ENCODE measurements at regions not wholly inside any gene's neighbourhood (a gene's known extent, or its start where the extent isn't known, plus 50 kb on each side); places are given as distances from the start of the nearest gene placed in this dataset.
A peak's percentile ranks its signal among the peaks of the same experiment; 100 is the strongest.

DNA sequence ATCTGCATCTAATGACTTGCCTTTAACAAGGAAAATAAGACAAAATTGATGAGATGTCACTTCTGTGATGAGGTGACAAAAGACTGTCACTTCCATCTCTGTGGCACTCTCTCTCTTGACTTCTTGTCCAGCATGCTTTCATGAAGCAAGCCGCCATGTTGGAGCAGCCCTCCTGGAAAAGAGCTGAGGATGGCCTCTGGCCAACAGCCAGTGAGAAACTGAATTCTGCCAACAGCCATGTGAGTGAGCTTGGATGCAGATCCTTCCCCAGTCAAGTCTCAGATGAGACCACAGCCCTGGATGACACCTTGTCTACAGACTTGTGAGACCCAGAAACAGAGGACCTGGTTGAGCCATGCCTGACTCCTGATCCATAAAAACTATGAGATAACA lies 412.6 kb upstream of the SHH start:
- H3K27me3 ChIP-seq (ENCODE audit: control insufficient read depth, insufficient read depth, low read length): no peaks in the 10 kb centered on the region
- no peak for DNase-seq (ENCODE audit: low read depth)
- H3K4me3 ChIP-seq (ENCODE audit: low read depth, low read length): no peak overlapping the region
- H3K36me3 ChIP-seq (ENCODE audit: control insufficient read depth, insufficient read depth, low read length): no peaks in the 10 kb centered on the region
- TF ChIP-seq, protein P1, sequence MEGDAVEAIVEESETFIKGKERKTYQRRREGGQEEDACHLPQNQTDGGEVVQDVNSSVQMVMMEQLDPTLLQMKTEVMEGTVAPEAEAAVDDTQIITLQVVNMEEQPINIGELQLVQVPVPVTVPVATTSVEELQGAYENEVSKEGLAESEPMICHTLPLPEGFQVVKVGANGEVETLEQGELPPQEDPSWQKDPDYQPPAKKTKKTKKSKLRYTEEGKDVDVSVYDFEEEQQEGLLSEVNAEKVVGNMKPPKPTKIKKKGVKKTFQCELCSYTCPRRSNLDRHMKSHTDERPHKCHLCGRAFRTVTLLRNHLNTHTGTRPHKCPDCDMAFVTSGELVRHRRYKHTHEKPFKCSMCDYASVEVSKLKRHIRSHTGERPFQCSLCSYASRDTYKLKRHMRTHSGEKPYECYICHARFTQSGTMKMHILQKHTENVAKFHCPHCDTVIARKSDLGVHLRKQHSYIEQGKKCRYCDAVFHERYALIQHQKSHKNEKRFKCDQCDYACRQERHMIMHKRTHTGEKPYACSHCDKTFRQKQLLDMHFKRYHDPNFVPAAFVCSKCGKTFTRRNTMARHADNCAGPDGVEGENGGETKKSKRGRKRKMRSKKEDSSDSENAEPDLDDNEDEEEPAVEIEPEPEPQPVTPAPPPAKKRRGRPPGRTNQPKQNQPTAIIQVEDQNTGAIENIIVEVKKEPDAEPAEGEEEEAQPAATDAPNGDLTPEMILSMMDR (IDR thresholded peaks at IDR 0.05; ENCODE audit: insufficient read depth, low read length, severe bottlenecking): no peak
- FAIRE-seq: no peak

DNA sequence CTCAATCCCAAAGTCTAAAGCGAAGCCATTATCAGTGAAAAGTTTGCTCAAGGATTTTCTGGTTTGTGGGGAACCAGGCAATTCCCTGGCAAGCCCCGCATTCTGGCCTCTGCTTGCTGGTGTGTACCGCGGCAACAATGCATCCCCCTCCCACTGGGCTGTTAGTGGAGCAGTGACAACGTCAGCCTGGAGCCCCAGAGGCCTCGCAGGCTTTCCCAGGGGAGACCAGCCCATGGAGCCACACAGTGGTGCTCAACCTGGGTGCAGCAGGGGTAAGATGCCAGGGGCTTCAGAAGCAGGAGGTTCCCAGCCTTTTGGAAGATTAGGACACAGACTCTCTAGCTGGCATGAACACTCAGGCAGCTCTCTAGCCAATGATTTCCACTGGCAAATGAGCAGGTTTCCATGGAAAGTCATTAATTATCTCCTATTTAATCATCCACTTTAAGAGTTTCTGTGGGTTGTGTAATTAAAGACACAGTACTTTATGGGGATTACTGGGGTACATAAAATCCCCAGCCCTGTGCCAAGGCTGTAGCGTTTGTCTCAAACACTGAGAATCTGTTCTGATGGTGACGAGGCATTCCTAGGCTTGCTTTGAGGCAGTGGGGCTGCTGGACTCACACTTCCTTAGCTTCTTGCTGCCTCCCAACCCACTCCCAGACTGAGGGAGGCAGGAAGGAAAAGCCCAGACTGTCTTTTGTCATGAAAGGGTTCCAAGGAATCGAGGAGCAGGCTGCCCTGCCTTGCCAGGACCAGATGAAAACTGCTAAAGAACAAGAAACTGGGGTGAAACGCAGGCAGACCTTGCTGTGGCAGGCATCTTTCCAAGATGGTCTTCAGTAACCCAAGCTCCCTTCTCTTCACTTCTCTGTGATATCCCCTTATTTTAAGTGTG lies 411.9 kb upstream of the SHH start:
- DNase-seq (ENCODE audit: low read depth): no peak
- H3K36me3 ChIP-seq (ENCODE audit: control insufficient read depth, insufficient read depth, low read length): no peaks in the 10 kb centered on the region
- FAIRE-seq: no peak
- H3K4me3 ChIP-seq (ENCODE audit: low read depth, low read length): no peak overlapping the region
- H3K27me3 ChIP-seq (ENCODE audit: control insufficient read depth, insufficient read depth, low read length): no peaks in the 10 kb centered on the region
- TF ChIP-seq, protein P1 (IDR thresholded peaks at IDR 0.05; ENCODE audit: insufficient read depth, low read length, severe bottlenecking): no peak

DNA sequence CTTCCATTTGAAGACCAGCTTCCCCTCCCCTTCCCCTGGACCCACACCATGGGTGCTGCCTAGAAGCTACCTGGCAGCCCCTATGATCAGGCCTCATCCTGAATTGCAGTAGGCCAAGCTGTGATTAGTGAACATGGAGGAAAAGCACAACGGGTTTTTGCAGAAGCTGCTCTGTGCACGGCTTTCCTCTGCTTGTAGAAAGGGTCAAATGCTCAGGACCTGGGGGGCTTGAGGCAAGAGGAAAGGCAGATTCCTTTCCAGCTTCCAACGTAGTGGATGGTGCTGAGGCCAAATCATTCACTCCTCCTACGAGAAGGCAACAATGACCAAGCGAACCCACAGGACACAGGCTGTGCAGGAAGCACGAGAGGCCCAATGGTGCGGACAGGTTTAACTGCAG lies 410.3 kb upstream of the SHH start:
- DNase-seq (ENCODE audit: low read depth): no peak
- Histone ChIP-seq H3K27me3 (ENCODE audit: control insufficient read depth, insufficient read depth, low read length) (no peaks in the 10 kb centered on the region), H3K36me3 (ENCODE audit: control insufficient read depth, insufficient read depth, low read length) (no peaks in the 10 kb centered on the region), H3K4me3 (ENCODE audit: low read depth, low read length) (no peak overlapping the region)
- TF ChIP-seq, protein P1 (IDR thresholded peaks at IDR 0.05; ENCODE audit: insufficient read depth, low read length, severe bottlenecking): no peak
- FAIRE-seq: no peak

DNA sequence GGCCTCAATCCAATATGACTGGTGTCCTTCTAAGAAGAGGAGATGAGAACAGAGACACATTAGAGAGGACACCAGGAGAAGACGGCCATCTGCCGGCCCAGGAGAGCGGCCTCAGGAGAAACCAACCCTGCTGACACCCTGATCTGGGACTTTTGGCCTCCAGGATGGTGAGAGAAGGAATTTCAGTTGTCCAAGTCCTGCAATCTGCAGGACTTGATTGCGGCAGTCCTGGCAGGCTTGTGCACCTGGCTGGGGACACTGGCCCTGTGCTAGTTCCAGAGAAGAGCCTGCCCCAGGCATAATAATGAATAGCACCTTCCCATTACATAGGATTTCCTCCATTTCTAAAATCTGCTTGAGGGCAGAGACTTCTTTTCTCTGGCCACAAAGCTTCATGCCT lies 409.9 kb upstream of the SHH start:
- Histone ChIP-seq H3K27me3 (ENCODE audit: control insufficient read depth, insufficient read depth, low read length) (no peaks in the 10 kb centered on the region), H3K4me3 (ENCODE audit: low read depth, low read length) (no peak overlapping the region), H3K36me3 (ENCODE audit: control insufficient read depth, insufficient read depth, low read length) (no peaks in the 10 kb centered on the region)
- TF ChIP-seq, protein P1 (IDR thresholded peaks at IDR 0.05; ENCODE audit: insufficient read depth, low read length, severe bottlenecking): no peak
- DNase-seq (ENCODE audit: low read depth) (no peak), FAIRE-seq (no peak)

DNA sequence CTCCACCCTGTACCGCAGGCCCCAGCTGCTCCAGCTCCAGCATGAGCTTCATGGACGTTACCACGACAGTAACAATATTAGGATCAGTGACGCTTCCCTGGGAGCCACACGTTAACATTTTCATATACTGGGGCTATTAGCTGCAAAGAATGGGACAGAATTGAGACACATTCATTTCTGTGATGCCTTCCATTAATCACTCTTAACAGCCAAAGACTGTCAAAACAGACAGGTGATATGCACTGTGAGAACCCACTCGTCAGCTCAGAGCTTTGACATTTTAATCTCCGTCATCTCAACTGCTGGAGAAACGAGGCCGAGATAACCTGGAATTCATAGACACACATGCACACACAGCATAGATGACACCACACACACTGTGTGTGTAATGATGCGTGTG lies 408.4 kb upstream of the SHH start:
- FAIRE-seq (peak; percentile 81), DNase-seq (ENCODE audit: low read depth) (no peak)
- Histone ChIP-seq H3K27me3 (ENCODE audit: control insufficient read depth, insufficient read depth, low read length) (no peaks in the 10 kb centered on the region), H3K4me3 (ENCODE audit: low read depth, low read length) (no peak overlapping the region), H3K36me3 (ENCODE audit: control insufficient read depth, insufficient read depth, low read length) (no peaks in the 10 kb centered on the region)
- TF ChIP-seq, protein P1 (IDR thresholded peaks at IDR 0.05; ENCODE audit: insufficient read depth, low read length, severe bottlenecking): no peak

All from bronchial epithelial cell (primary cell).